KBM-7 (cell line): ENCODE measurements at regions not wholly inside any gene's neighbourhood (a gene's known extent, or its start where the extent isn't known, plus 50 kb on each side); places are given as distances from the start of the nearest gene placed in this dataset.
"Not testable (repeated sequence)": the region's sequence is repeated elsewhere in the genome, so short reads cannot be mapped to it uniquely, and the experiment has no call there.

Source experiments
- DNase-seq: peaks from one replicate; pipeline ENCODE4 v3.0.0-alpha.2; 2015
- in situ Hi-C: fragments of 300-500 bp; cut with MboI; formaldehyde crosslinking; loops from 2 replicates; pipeline ENCODE4 v1.14.3; 2020; ENCODE audit warnings: low sequenced_read_pairs, low pct_unique_long_range_greater_than_20kb, mixed read lengths

GRCh38 chr11:39327302-39327701 is 2132.2 kb downstream of the LRRC4C start:
- DNase-seq, result no peak
- in situ Hi-C loops, result no loop called here

- in situ Hi-C loops, DNase-seq: not testable (repeated sequence)
These were observed 2147.6 kb downstream of the LRRC4C start for GRCh38 chr11:39311888-39312287.

- DNase-seq, result no peak
- in situ Hi-C loops, result no loop called here
These were observed 2154.9 kb downstream of the LRRC4C start for GRCh38 chr11:39304586-39304985.

- in situ Hi-C loops, result no loop called here
- DNase-seq, result no peak
These were observed 2164.8 kb downstream of the LRRC4C start for GRCh38 chr11:39294648-39295047.

- no peak for DNase-seq
- in situ Hi-C loops, result no loop called here
These were observed 2171.4 kb downstream of the LRRC4C start for GRCh38 chr11:39288011-39288410.

GRCh38 chr11:39268176-39268690 is 2191.2 kb downstream of the LRRC4C start:
- in situ Hi-C loops, result no loop called here
- no peak for DNase-seq

GRCh38 chr11:39255648-39256047 is 2203.8 kb downstream of the LRRC4C start:
- in situ Hi-C loops, result no loop called here
- DNase-seq, result no peak

GRCh38 chr11:39249566-39250365 is 2209.7 kb downstream of the LRRC4C start:
- in situ Hi-C loops, result no loop called here
- no peak for DNase-seq

- in situ Hi-C loops, result no loop called here
- DNase-seq, result no peak
These were observed 2211.8 kb downstream of the LRRC4C start for GRCh38 chr11:39247570-39248137.

GRCh38 chr11:39239553-39239952 is 2219.9 kb downstream of the LRRC4C start:
- in situ Hi-C loops, result no loop called here

GRCh38 chr11:39236916-39237315 is 2222.5 kb downstream of the LRRC4C start:
- in situ Hi-C loops, result no loop called here

More at GRCh38 chr11:39239553-39239952, 2219.9 kb downstream of the LRRC4C start:
- DNase-seq, result no peak

GRCh38 chr11:39221550-39222138 is 2237.8 kb downstream of the LRRC4C start:
- in situ Hi-C loops, result no loop called here
- no peak for DNase-seq

More at GRCh38 chr11:39236916-39237315, 2222.5 kb downstream of the LRRC4C start:
- DNase-seq, result no peak

GRCh38 chr11:39220501-39221230 is 2238.8 kb downstream of the LRRC4C start:
- in situ Hi-C loops, result no loop called here
- DNase-seq, result no peak

GRCh38 chr11:39220069-39220468 is 2239.4 kb downstream of the LRRC4C start:
- in situ Hi-C loops, result no loop called here
- DNase-seq, result no peak

GRCh38 chr11:39209981-39210380 is 2249.5 kb downstream of the LRRC4C start:
- no peak for DNase-seq
- in situ Hi-C loops, result no loop called here

- in situ Hi-C loops, result no loop called here
- DNase-seq, result no peak
These were observed 2254.0 kb downstream of the LRRC4C start for GRCh38 chr11:39205236-39205995.

- no peak for DNase-seq
- in situ Hi-C loops, result no loop called here
These were observed 2266.8 kb downstream of the LRRC4C start for GRCh38 chr11:39192671-39193070.

GRCh38 chr11:39190751-39191150 is 2268.7 kb downstream of the LRRC4C start:
- in situ Hi-C loops, result no loop called here
- DNase-seq, result no peak

- DNase-seq, result no peak
- in situ Hi-C loops, result no loop called here
These were observed 2281.8 kb downstream of the LRRC4C start for GRCh38 chr11:39177678-39178077.
